Neural cell (in vitro differentiated cells): ENCODE measurements at regions not wholly inside any gene's neighbourhood (a gene's known extent, or its start where the extent isn't known, plus 50 kb on each side); places are given as distances from the start of the nearest gene placed in this dataset.

Experiments
- H2AFZ ChIP-seq: fragments of 200-600, 300-800 bp; sonication (generic), shearing (Covaris generic); 2 replicates; pipeline ENCODE4 v1.6.0; 2014; ENCODE audit warnings: low read depth, mild to moderate bottlenecking, antibody characterized with exemption, low read length, moderate library complexity
- H3F3A ChIP-seq: fragments of 200-600 bp; shearing (Covaris generic); 2 replicates; pipeline ENCODE4 v1.6.1; 2016; ENCODE audit warnings: mild to moderate bottlenecking, moderate library complexity, mixed read lengths, antibody characterized with exemption, low read length; ENCODE audit not compliant: insufficient read depth, poor library complexity, severe bottlenecking
- H3K27ac ChIP-seq: fragments of 200-600, 300-800 bp; sonication (generic), shearing (Covaris generic); 2 replicates; pipeline ENCODE4 v1.5.1; 2014; ENCODE audit warnings: mild to moderate bottlenecking, low read length, moderate library complexity
- H3K27me3 ChIP-seq: fragments of 300-800, 200-600 bp; sonication (generic), shearing (Covaris generic); 2 replicates; pipeline ENCODE4 v1.6.0; 2014; ENCODE audit warnings: mild to moderate bottlenecking, low read depth, low read length, moderate library complexity; ENCODE audit not compliant: insufficient read depth
- H3K36me3 ChIP-seq: fragments of 300-800, 200-600 bp; sonication (generic), shearing (Covaris generic); 2 replicates; pipeline ENCODE4 v1.5.1; 2014; ENCODE audit warnings: mild to moderate bottlenecking, antibody characterized with exemption, low read length, moderate library complexity; ENCODE audit not compliant: insufficient read depth
- H3K4me2 ChIP-seq: fragments of 300-800, 200-600 bp; sonication (generic), shearing (Covaris generic); 2 replicates; pipeline ENCODE4 v1.6.0; 2014; ENCODE audit warnings: mild to moderate bottlenecking, low read length
- H3K4me3 ChIP-seq: fragments of 300-800, 200-600 bp; sonication (generic), shearing (Covaris generic); 2 replicates; pipeline ENCODE4 v1.5.1; 2014; ENCODE audit warnings: mild to moderate bottlenecking, low read length, moderate library complexity
- H3K79me2 ChIP-seq: fragments of 200-600 bp; shearing (Covaris generic); replicated peaks from 2 replicates; pipeline ENCODE4 v1.6.0; 2014; ENCODE audit warnings: mild to moderate bottlenecking, low read length, moderate library complexity; ENCODE audit not compliant: insufficient read depth
- H3K9ac ChIP-seq: fragments of 300-800, 200-600 bp; sonication (generic), shearing (Covaris generic); 2 replicates; pipeline ENCODE4 v1.6.1; 2016; ENCODE audit warnings: mild to moderate bottlenecking, low read length, mixed read lengths
- H3K9me2 ChIP-seq: fragments of 200-600 bp; shearing (Covaris generic); 2 replicates; pipeline ENCODE4 v1.6.1; 2016; ENCODE audit warnings: mild to moderate bottlenecking, low read length, mixed read lengths; ENCODE audit not compliant: insufficient read depth
- H3K9me3 ChIP-seq: fragments of 200-600, 300-800 bp; sonication (generic), shearing (Covaris generic); 2 replicates; pipeline ENCODE4 v1.6.1; 2016; ENCODE audit warnings: mild to moderate bottlenecking, mixed run types, low read length, moderate library complexity, mixed read lengths
- H4K20me1 ChIP-seq: fragments of 200-600 bp; shearing (Covaris generic); 2 replicates; pipeline ENCODE4 v1.6.1; 2016; ENCODE audit warnings: mild to moderate bottlenecking, mixed run types; ENCODE audit not compliant: insufficient read depth
- CTCF ChIP-seq: fragments of 450-650 bp; IDR thresholded peaks from 2 replicates; pipeline ENCODE4 v1.5.1; 2014; ENCODE audit warnings: antibody characterized with exemption, mild to moderate bottlenecking, moderate library complexity; ENCODE audit not compliant: poor library complexity, severe bottlenecking
- EP300 ChIP-seq: fragments of 450-650 bp; conservative IDR thresholded peaks from 2 replicates; pipeline ENCODE4 v1.6.1; 2014; ENCODE audit warnings: antibody characterized with exemption, mild to moderate bottlenecking, moderate library complexity; ENCODE audit not compliant: poor library complexity, severe bottlenecking
- EZH2 ChIP-seq: fragments of 200-600, 300-800 bp; shearing (Covaris generic), sonication (generic); IDR thresholded peaks from 2 replicates; pipeline ENCODE4 v1.6.1; 2014; ENCODE audit warnings: antibody characterized with exemption, low read length, borderline replicate concordance, mild to moderate bottlenecking; ENCODE audit not compliant: insufficient read depth, poor library complexity, severe bottlenecking
- MXI1 ChIP-seq: fragments of 450-650 bp; conservative IDR thresholded peaks from 2 replicates; pipeline ENCODE4 v1.6.1; 2014; ENCODE audit warnings: antibody characterized with exemption, mild to moderate bottlenecking; ENCODE audit not compliant: poor library complexity, severe bottlenecking
- POLR2AphosphoS5 ChIP-seq: IDR thresholded peaks from 2 replicates; pipeline ENCODE4 v1.6.1; 2012
- RAD21 ChIP-seq: fragments of 450-650 bp; conservative IDR thresholded peaks from 2 replicates; pipeline ENCODE4 v1.6.1; 2014; ENCODE audit warnings: antibody characterized with exemption, mild to moderate bottlenecking, moderate library complexity
- REST ChIP-seq: IDR thresholded peaks from 2 replicates; pipeline ENCODE4 v1.6.1; 2012; ENCODE audit warnings: borderline replicate concordance
- SMC3 ChIP-seq: fragments of 450-650 bp; conservative IDR thresholded peaks from 2 replicates; pipeline ENCODE4 v1.6.1; 2014; ENCODE audit warnings: antibody characterized with exemption, mild to moderate bottlenecking, moderate library complexity; ENCODE audit not compliant: poor library complexity
- TAF1 ChIP-seq: IDR thresholded peaks from 2 replicates; pipeline ENCODE4 v1.6.1; 2012; ENCODE audit warnings: low read depth

- Histone ChIP-seq H3K4me2 (no peak overlapping the region), H3K4me3 (no peak overlapping the region), H2AFZ (no peak overlapping the region), H3K9me3 (no peaks in the 10 kb centered on the region), H3K27me3 (no peaks in the 10 kb centered on the region), H4K20me1 (no peaks in the 10 kb centered on the region), H3F3A (no peaks in the 10 kb centered on the region), H3K9me2 (no peaks in the 10 kb centered on the region), H3K36me3 (no peaks in the 10 kb centered on the region), H3K27ac (no peak overlapping the region), H3K79me2 (no peaks in the 10 kb centered on the region), H3K9ac (no peak overlapping the region)
- no peak for TF ChIP-seq SMC3
- no peak for TF ChIP-seq MXI1
- no peak for TF ChIP-seq REST
- no peak for TF ChIP-seq CTCF
- TF ChIP-seq EZH2: no peak
- TF ChIP-seq TAF1: no peak
- no peak for TF ChIP-seq EP300
- no peak for TF ChIP-seq POLR2AphosphoS5
Observed at GRCh38 chr2:144190908-144191605, 328.9 kb downstream of the ZEB2 start.

- no peak overlapping the region for H3K27ac ChIP-seq
- no peaks in the 10 kb centered on the region for H4K20me1 ChIP-seq
- H3K79me2 ChIP-seq: no peaks in the 10 kb centered on the region
- H3K4me2 ChIP-seq: no peak overlapping the region
- no peak overlapping the region for H3K9ac ChIP-seq
- no peaks in the 10 kb centered on the region for H3F3A ChIP-seq
- H3K27me3 ChIP-seq: no peaks in the 10 kb centered on the region
- no peaks in the 10 kb centered on the region for H3K36me3 ChIP-seq
- no peak overlapping the region for H2AFZ ChIP-seq
- TF ChIP-seq CTCF: no peak
- no peak for TF ChIP-seq RAD21
- no peak for TF ChIP-seq EP300
- TF ChIP-seq POLR2AphosphoS5: no peak
- no peak for TF ChIP-seq MXI1
- no peak for TF ChIP-seq EZH2
- no peak for TF ChIP-seq REST
- no peak for TF ChIP-seq SMC3
- TF ChIP-seq TAF1: no peak
- H3K4me3 ChIP-seq: no peak overlapping the region
- H3K9me3 ChIP-seq: no peaks in the 10 kb centered on the region
- H3K9me2 ChIP-seq: no peaks in the 10 kb centered on the region
Observed at GRCh38 chr2:144183727-144184126, 336.2 kb downstream of the ZEB2 start.
